ENCODE measurements at regions not wholly inside any gene's neighbourhood (a gene's known extent, or its start where the extent isn't known, plus 50 kb on each side); places are given as distances from the start of the nearest gene placed in this dataset.

DNA sequence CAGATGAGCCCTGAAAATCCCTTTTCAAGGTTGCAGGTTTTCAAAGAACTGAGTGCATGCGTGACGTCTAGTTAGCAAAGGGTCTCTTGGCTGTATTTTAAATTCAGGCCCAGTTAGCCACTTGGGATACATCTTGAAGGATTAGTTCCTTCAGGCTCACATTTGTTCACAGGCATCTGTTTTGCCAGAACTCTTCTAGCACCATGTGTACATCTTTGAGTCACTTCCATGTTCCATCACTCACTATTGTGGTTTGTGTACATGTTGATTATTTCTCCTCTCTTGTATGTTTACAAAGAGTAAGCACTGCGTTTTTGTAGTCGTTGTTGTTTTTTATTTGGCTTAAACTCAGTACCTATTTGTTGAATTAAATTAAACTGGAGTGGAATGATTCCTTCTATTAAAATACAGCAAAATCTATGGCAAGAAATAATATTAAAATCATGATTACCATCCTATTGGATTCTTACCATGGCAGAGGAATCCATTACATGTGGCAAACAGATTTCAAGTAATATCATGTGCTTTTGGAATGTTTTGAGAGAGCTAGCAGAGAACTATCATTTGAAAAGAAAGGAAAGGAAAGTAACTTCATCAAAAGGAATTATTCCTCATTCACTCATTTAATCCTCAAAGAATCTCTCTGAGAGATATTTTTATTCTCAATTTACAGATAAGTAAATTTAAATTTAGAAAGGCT, 438.9 kb upstream of the FAR2 start:
- TF ChIP-seq, protein P1, sequence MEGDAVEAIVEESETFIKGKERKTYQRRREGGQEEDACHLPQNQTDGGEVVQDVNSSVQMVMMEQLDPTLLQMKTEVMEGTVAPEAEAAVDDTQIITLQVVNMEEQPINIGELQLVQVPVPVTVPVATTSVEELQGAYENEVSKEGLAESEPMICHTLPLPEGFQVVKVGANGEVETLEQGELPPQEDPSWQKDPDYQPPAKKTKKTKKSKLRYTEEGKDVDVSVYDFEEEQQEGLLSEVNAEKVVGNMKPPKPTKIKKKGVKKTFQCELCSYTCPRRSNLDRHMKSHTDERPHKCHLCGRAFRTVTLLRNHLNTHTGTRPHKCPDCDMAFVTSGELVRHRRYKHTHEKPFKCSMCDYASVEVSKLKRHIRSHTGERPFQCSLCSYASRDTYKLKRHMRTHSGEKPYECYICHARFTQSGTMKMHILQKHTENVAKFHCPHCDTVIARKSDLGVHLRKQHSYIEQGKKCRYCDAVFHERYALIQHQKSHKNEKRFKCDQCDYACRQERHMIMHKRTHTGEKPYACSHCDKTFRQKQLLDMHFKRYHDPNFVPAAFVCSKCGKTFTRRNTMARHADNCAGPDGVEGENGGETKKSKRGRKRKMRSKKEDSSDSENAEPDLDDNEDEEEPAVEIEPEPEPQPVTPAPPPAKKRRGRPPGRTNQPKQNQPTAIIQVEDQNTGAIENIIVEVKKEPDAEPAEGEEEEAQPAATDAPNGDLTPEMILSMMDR (IDR thresholded peaks at IDR 0.05 in 8 of 11, conservative IDR thresholded peaks at IDR 0.05 in 3 of 11), result no peak
- TF ChIP-seq POLR2A (IDR thresholded peaks at IDR 0.05), result no peak

Data from spleen (tissue), 7 donors.